Fibroblast of mammary gland (primary cell): ENCODE measurements at regions not wholly inside any gene's neighbourhood (a gene's known extent, or its start where the extent isn't known, plus 50 kb on each side); places are given as distances from the start of the nearest gene placed in this dataset.
A peak's percentile ranks its signal among the peaks of the same experiment; 100 is the strongest.

Experiments used
- DNase-seq: peaks from one replicate; pipeline ENCODE4 v3.0.0-alpha.2; 2010; ENCODE audit warnings: low read depth
- H3K4me3 ChIP-seq: 2 replicates; pipeline ENCODE4 v1.5.1; 2011; ENCODE audit warnings: low read depth, mild to moderate bottlenecking, low read length, moderate library complexity; ENCODE audit not compliant: control insufficient read depth
- TF ChIP-seq, protein P1 (sequence below): conservative IDR thresholded peaks from 2 replicates; pipeline ENCODE4 v1.5.1; 2011; ENCODE audit warnings: low read depth, low read length, inconsistent platforms; ENCODE audit not compliant: control insufficient read depth, insufficient read depth

DNA sequence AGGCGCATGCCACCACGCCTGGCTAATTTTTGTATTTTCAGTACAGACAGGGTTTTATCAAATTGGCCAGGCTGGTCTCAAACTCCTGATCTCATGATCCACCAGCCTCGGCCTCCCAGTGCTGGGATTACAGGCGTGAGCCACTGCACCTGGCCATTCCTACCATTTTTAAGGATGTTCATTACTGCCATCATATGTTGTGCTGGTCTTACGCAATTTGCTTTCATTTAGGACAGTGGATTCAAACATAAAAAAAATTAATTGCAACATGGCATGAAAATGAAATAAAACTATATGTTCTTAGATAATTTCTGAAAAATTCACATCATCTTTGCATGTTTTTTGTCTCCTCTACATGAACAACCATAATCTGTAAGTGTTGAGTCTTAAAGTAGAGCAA lies 527.7 kb downstream of the LTN1 start:
- TF ChIP-seq, protein P1, sequence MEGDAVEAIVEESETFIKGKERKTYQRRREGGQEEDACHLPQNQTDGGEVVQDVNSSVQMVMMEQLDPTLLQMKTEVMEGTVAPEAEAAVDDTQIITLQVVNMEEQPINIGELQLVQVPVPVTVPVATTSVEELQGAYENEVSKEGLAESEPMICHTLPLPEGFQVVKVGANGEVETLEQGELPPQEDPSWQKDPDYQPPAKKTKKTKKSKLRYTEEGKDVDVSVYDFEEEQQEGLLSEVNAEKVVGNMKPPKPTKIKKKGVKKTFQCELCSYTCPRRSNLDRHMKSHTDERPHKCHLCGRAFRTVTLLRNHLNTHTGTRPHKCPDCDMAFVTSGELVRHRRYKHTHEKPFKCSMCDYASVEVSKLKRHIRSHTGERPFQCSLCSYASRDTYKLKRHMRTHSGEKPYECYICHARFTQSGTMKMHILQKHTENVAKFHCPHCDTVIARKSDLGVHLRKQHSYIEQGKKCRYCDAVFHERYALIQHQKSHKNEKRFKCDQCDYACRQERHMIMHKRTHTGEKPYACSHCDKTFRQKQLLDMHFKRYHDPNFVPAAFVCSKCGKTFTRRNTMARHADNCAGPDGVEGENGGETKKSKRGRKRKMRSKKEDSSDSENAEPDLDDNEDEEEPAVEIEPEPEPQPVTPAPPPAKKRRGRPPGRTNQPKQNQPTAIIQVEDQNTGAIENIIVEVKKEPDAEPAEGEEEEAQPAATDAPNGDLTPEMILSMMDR: no peak
- H3K4me3 ChIP-seq: no peak overlapping the region
- DNase-seq: no peak

DNA sequence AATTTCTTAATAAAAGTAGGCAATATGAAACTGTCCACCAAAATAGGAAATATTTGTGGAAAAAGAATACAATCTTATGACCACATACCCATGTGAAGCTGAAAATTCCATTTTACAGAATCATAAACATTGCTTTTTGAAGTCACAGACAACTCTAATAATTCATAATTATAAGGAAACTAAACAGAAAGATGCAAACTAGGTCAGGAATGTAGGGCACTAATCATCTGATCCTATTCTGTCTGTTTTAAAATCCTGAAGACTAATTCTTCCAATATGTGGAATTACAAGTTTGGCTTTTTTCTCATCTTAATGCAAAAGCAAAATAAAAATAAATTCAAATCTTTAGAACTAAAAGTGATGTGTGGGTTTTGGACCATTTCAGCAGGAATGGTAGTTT lies 528.6 kb downstream of the LTN1 start:
- no peak overlapping the region for H3K4me3 ChIP-seq
- no peak for DNase-seq
- TF ChIP-seq, protein P1: no peak

DNA sequence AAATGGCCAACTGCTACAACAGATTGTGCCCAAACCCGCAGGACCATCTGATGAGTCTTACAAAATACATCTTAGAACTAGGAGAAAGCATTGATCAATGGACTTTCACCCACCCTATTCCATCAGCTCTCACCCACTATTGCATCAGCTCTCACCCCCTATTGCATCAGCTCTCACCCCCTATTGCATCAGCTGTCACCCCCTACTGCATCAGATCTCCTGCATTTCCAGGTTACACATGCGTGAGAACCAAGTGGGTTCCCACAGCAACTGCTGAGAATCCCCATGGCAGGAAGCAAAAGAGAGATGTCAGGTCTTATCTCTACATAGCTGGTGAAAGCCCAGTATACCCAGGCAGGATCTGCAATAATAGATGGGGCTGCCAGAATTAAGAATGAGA lies 533.5 kb downstream of the LTN1 start:
- no peak overlapping the region for H3K4me3 ChIP-seq
- TF ChIP-seq, protein P1: no peak
- DNase-seq: peak; percentile 37

DNA sequence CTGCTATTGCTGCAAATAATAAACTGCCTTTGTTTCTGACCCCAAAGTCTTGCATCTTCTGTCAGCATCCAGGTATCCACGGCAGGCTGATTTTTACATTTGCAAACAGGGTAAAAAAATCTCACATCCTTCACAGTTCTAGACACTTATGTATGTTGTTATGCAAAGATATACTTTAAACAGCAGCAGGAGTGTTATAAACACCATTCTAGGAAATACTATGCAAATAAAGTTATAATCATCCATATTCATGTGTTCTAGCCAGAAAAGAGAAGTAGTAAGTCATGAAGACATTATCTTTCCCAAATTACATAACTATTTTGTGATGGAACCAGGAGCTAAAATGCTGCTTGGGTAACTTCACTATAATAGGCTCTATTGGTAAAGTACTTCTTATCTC lies 534.2 kb downstream of the LTN1 start:
- DNase-seq: no peak
- TF ChIP-seq, protein P1: no peak
- H3K4me3 ChIP-seq: no peak overlapping the region

DNA sequence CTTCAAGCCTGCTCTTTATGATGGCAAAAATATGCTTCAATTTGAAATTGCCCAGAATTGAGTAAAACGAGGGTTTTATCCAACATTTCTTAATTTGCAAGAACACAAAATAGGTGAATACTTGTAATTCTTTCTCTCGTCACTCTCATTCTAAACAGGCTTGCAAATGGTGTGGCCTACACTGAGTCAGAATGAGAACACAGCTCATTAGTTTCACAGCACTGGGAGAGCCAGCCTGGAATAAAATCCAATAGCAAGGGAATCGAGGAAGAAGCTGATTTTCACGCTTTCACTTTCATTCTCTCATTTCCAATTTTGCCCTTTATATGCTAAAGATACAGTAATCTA lies 537.5 kb downstream of the LTN1 start:
- DNase-seq: peak; percentile 80
- peak overlapping the region; percentile 15 for H3K4me3 ChIP-seq
- TF ChIP-seq, protein P1: no peak

DNA sequence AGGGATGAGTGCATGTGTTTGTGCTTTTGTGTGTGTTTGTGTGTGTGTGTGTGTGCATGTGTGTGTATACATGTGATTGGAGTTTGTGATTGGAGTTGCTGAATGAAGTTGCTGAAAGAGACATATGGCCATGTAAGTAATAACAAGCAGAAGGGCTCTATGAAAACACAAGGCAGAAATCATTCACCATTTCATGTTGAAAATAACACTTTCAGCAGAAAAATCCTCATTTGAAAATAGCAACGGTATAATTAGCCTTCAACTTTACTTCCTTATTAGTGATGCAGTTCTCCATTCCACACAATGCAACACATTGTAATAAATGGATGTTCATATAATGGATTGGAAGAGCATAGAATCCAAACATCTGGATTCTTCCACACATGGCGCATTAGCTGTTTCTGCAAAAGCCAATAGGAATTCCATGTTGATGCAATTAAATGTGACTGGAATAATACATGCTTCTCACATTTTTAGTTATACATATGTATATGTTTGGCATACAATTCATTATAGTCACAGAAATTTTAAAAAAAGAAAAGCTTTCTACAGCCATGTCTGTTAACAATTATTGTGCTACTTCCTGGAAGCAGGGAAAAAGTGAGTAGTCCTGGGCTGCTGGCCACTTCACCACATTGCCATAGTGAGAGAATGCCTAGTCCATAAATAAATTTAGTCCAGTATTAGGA lies 538.0 kb downstream of the LTN1 start:
- TF ChIP-seq, protein P1: no peak
- no peak overlapping the region for H3K4me3 ChIP-seq
- peak; percentile 78 for DNase-seq

DNA sequence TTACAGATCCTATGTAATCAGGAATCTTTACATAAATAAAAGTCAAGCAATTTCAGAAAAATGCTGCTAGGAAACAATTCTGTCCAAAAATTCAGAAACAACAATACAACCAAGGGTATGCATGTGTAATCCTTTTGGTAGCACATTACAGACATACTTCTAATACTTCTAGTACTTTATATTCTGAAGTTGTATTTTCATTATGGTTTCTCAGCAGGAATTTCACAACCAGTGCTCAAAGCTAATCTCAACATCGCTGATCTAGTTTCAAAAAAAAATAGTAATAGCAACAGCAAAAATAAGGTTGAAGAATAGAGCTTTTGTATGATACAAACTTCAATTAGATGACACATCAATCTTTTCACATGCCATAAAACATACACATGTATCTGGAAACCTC lies 545.2 kb downstream of the LTN1 start:
- TF ChIP-seq, protein P1: no peak
- DNase-seq: no peak
- no peak overlapping the region for H3K4me3 ChIP-seq
